ENCODE measurements at regions not wholly inside any gene's neighbourhood (a gene's known extent, or its start where the extent isn't known, plus 50 kb on each side); places are given as distances from the start of the nearest gene placed in this dataset.

DNA sequence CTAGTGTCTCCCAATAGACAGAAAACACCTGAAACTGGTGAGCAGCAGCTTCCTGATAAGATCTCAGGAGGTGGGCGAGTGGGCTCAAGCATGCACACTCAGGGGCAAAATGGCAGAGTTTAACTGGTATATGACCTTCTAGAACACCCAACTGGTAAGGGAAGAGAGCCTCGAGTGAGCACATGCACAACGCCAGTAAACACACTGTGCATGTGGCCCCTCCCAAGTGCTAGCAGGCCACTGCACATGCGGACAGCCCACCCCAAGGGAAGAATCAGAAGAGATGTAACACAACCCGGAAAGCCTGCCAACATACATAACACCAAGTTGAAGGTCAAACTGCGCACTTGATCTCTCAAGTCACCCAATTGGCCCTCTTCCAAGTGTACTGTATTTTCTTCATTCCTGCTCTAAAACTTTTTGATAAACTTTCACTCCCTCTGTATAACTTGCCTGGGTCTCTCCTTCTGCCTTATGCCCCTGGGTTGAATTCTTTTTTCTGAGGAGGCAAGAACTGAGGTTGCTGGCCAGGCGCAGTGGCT is 138.2 kb downstream of the GLUL start (continued):
- TF ChIP-seq ETV6 (IDR thresholded peaks at IDR 0.05; ENCODE audit: borderline replicate concordance in 1 of 2, low read depth in 2 of 2, low read length in 1 of 2): no peak
- no peak for TF ChIP-seq ETV6 (CRISPR knock-in tag; IDR thresholded peaks at IDR 0.05; ENCODE audit: borderline replicate concordance)
- TF ChIP-seq ZNF696 (CRISPR knock-in tag; conservative IDR thresholded peaks at IDR 0.05): no peak
- TF ChIP-seq RUNX1 (IDR thresholded peaks at IDR 0.05; ENCODE audit: low read depth): no peak
- peak; percentile 79 for TF ChIP-seq L3MBTL2 (IDR thresholded peaks at IDR 0.05)

GRCh38 chr1:182251561-182251960 is 140.0 kb downstream of the GLUL start:
- H3K27ac ChIP-seq (ENCODE audit: extremely low read depth, low read depth, low read length): no peak overlapping the region
- ChIA-PET POLR2A (no interaction called here), CTCF (ENCODE audit: low intra/inter-chr PET ratio) (no interaction called here)
- in situ Hi-C loops (cut with MboI) (no loop called here), intact Hi-C loops (cut with micrococcal nuclease) (no loop called here)
- H4K20me1 ChIP-seq (replicated peaks; ENCODE audit: control insufficient read depth, insufficient read depth, low read length): no peaks in the 10 kb centered on the region
- H2AFZ ChIP-seq (ENCODE audit: low read depth, low read length): no peak overlapping the region
- no peak for ATAC-seq
- peak; percentile 62 for TF ChIP-seq ZNF316 (IDR thresholded peaks at IDR 0.05)
- TF ChIP-seq HNRNPLL (IDR thresholded peaks at IDR 0.05; ENCODE audit: low read depth, low read length, poor library complexity, severe bottlenecking): no peak
- peak; percentile 60; the same call in 1 of the 2 replicates for TF ChIP-seq C11orf30 (IDR thresholded peaks at IDR 0.05; ENCODE audit: low read depth)
- H3K4me1 ChIP-seq (replicated peaks in 1 of 2; ENCODE audit: control insufficient read depth in 2 of 2, insufficient read depth in 2 of 2, low read length in 2 of 2): peaks cover 10 to 13% of the 10 kb centered on the region in 2 experiments; a peak in 3 of 5 replicates
- no peaks in the 10 kb centered on the region for H3K9me1 ChIP-seq (ENCODE audit: control insufficient read depth, insufficient read depth, low read length)
- no peak overlapping the region for H3K4me3 ChIP-seq
- WGBS (ENCODE audit: insufficient coverage, low coverage, missing lambda C conversion rate): 29% methylated on average over 1 of the region's 1 CpG
- no peaks in the 10 kb centered on the region for H3K27me3 ChIP-seq (ENCODE audit: control insufficient read depth in 2 of 2, insufficient read depth in 2 of 2, low read length in 2 of 2)
- H3K36me3 ChIP-seq (ENCODE audit: control insufficient read depth, insufficient read depth, low read length): no peaks in the 10 kb centered on the region
- no peaks in the 10 kb centered on the region for H3K79me2 ChIP-seq (ENCODE audit: control insufficient read depth, insufficient read depth, low read length)
- no peak for DNase-seq (ENCODE audit: extremely low read depth in 1 of 4, low spot score in 3 of 4)
- H3K9ac ChIP-seq (ENCODE audit: insufficient read depth in 1 of 2, low read depth in 2 of 2, low read length in 2 of 2): no peak overlapping the region
- BruUV-seq (replicated peaks): no TSS peak
- no peaks in the 10 kb centered on the region for H3K9me3 ChIP-seq (replicated peaks; ENCODE audit: control insufficient read depth, insufficient read depth, low read depth, low read length)
- H3K4me2 ChIP-seq (ENCODE audit: insufficient read depth, low read length): no peak overlapping the region
- FAIRE-seq: no peak

Measured in K562 (cell line).